ENCODE measurements at regions not wholly inside any gene's neighbourhood (a gene's known extent, or its start where the extent isn't known, plus 50 kb on each side); places are given as distances from the start of the nearest gene placed in this dataset.

DNA sequence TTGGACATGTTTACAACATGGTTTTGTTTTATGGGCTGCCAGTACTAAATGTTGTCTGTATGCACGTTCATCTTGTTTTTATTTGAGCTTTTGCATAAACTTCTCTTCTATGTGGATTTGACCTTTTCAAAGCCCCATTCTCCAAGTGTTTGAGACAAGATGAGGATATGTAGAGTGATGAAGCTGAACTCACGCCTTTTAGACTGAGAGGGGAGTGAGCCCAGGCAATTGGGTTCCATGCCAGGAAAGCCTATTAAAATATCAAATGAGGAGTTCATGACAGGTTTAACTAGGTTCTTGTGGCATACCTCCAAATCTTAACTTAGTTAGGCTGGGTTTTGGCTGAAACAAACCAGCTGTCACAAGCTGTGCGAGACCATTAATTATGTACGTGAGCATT is 170.4 kb upstream of the LDB2 start:
- TF ChIP-seq, protein P1, sequence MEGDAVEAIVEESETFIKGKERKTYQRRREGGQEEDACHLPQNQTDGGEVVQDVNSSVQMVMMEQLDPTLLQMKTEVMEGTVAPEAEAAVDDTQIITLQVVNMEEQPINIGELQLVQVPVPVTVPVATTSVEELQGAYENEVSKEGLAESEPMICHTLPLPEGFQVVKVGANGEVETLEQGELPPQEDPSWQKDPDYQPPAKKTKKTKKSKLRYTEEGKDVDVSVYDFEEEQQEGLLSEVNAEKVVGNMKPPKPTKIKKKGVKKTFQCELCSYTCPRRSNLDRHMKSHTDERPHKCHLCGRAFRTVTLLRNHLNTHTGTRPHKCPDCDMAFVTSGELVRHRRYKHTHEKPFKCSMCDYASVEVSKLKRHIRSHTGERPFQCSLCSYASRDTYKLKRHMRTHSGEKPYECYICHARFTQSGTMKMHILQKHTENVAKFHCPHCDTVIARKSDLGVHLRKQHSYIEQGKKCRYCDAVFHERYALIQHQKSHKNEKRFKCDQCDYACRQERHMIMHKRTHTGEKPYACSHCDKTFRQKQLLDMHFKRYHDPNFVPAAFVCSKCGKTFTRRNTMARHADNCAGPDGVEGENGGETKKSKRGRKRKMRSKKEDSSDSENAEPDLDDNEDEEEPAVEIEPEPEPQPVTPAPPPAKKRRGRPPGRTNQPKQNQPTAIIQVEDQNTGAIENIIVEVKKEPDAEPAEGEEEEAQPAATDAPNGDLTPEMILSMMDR (IDR thresholded peaks at IDR 0.05), result no peak

DNA sequence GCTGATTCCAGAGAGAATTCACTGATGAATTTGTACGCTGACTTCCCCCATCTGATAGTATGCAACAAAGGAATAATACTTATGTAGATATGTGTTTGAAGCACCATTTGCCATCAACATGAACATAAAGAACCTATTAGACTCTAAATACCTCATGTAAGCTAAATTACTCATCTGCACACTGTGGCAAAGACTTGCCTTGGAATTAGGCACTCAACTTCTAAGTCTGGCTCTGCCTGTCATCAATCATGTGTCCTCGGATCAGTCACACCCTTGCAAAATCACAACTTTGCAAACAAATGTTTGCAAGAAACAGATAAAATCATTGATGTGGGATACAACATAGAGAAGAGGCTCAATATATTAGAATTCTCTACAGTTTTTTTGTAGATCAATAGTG is 169.9 kb upstream of the LDB2 start:
- TF ChIP-seq, protein P1 (IDR thresholded peaks at IDR 0.05), result no peak

DNA sequence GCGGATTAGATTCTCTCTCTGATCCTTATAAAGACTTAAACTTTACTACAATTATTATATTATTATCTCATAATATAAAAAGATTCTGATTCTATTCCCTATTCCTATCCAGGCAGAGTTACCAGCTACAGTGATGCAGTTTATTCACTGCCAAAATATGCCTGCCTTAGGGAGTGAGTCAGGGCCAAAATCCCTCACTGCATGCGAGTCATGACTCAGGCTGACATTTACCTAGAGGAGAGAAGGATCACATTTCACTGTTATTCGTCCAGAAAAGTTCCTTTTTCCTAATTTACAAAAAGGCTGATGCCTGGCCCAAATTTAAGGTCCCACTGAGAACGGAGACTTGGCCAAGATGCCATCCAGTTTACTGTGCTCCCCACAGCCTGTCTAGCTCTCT is 168.5 kb upstream of the LDB2 start:
- TF ChIP-seq, protein P1 (IDR thresholded peaks at IDR 0.05), result no peak

DNA sequence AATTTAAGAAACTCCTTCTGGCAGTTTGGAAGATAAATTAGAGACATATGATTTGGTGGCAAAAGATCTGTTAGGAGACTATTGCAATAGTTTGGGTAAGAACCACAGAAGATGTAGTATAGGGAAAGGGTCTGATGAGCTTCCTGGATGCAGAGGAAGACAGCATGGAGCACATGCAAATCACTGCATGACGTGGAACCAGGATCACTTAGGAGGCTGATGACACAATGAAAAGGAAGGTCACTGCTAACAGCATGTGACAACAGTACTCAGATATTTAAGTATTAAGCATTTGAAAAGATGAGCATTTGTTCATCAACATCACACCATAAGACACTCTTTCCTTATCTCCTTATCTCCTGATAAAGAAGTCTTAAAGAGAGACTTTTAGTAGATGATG is 167.8 kb upstream of the LDB2 start:
- TF ChIP-seq, protein P1 (IDR thresholded peaks at IDR 0.05), result no peak

DNA sequence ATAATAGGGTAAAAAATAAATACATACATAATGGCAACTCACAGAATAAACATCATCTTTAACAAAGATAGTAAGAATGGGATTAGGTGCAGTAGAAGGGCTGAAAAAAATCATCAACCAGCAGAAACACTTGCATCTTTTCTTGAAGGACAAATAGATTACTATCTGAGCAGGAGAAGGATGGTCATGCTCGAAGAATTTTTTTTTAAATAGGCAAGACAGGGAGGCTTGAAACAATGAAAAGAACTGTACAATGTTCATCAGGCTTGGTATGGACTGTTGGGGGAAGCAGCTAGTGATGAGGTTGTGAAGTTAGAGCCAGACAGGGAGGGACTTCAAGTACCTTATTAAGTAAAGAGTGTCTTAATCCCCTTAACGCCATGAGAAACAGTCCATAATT is 167.4 kb upstream of the LDB2 start:
- TF ChIP-seq, protein P1 (IDR thresholded peaks at IDR 0.05), result no peak

DNA sequence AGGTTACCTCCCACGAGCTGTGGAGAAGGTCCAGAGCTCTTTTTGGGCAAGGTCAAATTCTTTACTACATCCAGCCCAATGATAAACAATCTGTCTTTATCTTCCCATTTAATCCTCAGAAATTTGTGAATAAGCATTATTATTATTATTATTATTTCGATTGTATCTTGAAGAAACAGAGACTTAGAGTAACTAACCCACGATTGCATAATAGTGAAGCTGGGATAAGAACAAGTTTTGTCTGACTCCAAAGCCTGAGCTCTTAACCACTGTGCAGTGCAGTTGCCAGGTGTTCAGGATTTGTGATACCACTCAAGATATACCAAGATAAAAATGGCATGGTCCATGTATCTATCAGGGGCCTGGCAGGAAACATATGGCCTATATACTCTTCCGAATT is 166.5 kb upstream of the LDB2 start:
- TF ChIP-seq, protein P1 (IDR thresholded peaks at IDR 0.05), result no peak

DNA sequence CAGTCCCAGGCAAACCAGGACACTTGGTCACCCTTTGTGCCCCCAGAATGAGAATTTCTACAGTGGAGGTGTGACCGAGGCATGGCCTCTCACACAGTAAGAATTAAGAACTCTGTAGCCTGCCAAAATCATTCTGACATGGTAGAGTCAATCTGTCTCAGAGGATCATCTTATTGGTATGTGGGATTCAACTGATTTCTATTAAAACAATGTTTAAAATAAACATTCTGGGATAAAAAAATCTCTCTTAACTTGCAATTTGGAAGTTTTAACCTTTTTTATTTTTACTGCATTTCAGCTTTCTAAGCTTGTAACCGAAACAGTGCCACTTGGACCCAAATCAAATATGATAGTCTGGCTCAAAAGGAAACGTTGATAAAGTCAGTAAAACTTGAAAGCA is 165.4 kb upstream of the LDB2 start:
- TF ChIP-seq, protein P1 (IDR thresholded peaks at IDR 0.05), result no peak

DNA sequence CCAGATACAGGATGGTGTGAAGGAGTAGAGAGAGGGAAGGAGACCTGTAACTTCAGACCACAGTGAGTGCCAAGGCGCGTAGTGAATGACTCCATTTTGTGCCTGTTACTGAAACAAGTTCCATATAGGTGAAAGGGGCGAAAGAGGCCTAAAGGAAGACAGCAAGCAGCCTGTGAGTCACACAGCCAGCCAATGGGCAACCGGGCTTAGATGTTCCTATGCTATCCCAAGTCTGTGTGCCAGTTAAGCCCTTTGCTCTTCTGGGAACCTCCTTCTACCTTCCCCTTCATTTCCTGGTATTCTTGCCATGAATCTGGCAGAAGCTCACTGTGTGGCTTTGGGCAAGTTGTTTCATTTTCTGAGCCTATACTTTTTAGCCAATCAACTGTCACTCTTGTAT is 161.8 kb upstream of the LDB2 start:
- TF ChIP-seq, protein P1 (IDR thresholded peaks at IDR 0.05), result no peak
